Trophoblast cell (in vitro differentiated cells and primary cell): ENCODE measurements at regions not wholly inside any gene's neighbourhood (a gene's known extent, or its start where the extent isn't known, plus 50 kb on each side); places are given as distances from the start of the nearest gene placed in this dataset.

ENCODE experiments used
- DNase-seq, 2 donors: peaks; one replicate each; pipeline ENCODE4 v3.0.0-alpha.2; 2016
- H2AFZ ChIP-seq: 2 replicates; pipeline ENCODE4 v1.6.1; 2013; ENCODE audit warnings: low read length, moderate library complexity, mild to moderate bottlenecking; ENCODE audit not compliant: insufficient read depth, poor library complexity
- H2AK5ac ChIP-seq: 2 replicates; pipeline ENCODE4 v1.6.1; 2013; ENCODE audit warnings: mild to moderate bottlenecking, low read length
- H2BK120ac ChIP-seq: 2 replicates; pipeline ENCODE4 v1.6.1; 2013; ENCODE audit warnings: low read length, mild to moderate bottlenecking, moderate library complexity; ENCODE audit not compliant: insufficient read depth, poor library complexity
- H2BK12ac ChIP-seq: 2 replicates; pipeline ENCODE4 v1.6.1; 2013; ENCODE audit warnings: mild to moderate bottlenecking, low read length, moderate library complexity
- H2BK5ac ChIP-seq: 2 replicates; pipeline ENCODE4 v1.6.1; 2013; ENCODE audit warnings: low read length, low read depth, moderate library complexity, mild to moderate bottlenecking; ENCODE audit not compliant: poor library complexity
- H3K14ac ChIP-seq: 2 replicates; pipeline ENCODE4 v1.6.1; 2013; ENCODE audit warnings: mild to moderate bottlenecking, low read length
- H3K18ac ChIP-seq: 2 replicates; pipeline ENCODE4 v1.6.1; 2013; ENCODE audit warnings: mild to moderate bottlenecking, low read length
- H3K23ac ChIP-seq: 2 replicates; pipeline ENCODE4 v1.6.1; 2013; ENCODE audit warnings: low read length
- H3K27ac ChIP-seq: 2 replicates; pipeline ENCODE4 v1.5.1; 2013; ENCODE audit warnings: low read depth, mild to moderate bottlenecking, inconsistent platforms, low read length, moderate library complexity
- H3K27me3 ChIP-seq: 2 replicates; pipeline ENCODE4 v1.6.1; 2013; ENCODE audit warnings: inconsistent platforms, mild to moderate bottlenecking, low read length, moderate library complexity; ENCODE audit not compliant: insufficient read depth
- H3K36me3 ChIP-seq, 2 experiments: 1 replicate in 1 of 2; 2 replicates in 1 of 2; pipeline ENCODE4 v1.6.1; 2013; ENCODE audit warnings: low read length in 2 of 2, mild to moderate bottlenecking in 2 of 2, moderate library complexity in 1 of 2; ENCODE audit not compliant: insufficient read depth in 2 of 2, control insufficient read depth in 1 of 2
- H3K4ac ChIP-seq: 2 replicates; pipeline ENCODE4 v1.6.1; 2013; ENCODE audit warnings: low read depth, mild to moderate bottlenecking, low read length, moderate library complexity
- H3K4me1 ChIP-seq, 2 experiments: 1 replicate in 1 of 2; 2 replicates in 1 of 2; pipeline ENCODE4 v1.6.1; 2013; ENCODE audit warnings: low read length in 2 of 2, mild to moderate bottlenecking in 2 of 2, moderate library complexity in 1 of 2; ENCODE audit not compliant: insufficient read depth in 2 of 2, control insufficient read depth in 1 of 2
- H3K4me2 ChIP-seq: 2 replicates; pipeline ENCODE4 v1.6.1; 2013; ENCODE audit warnings: inconsistent platforms, mild to moderate bottlenecking, low read length, moderate library complexity
- H3K4me3 ChIP-seq: 2 replicates; pipeline ENCODE4 v1.5.1; 2013; ENCODE audit warnings: mild to moderate bottlenecking, low read depth, low read length, inconsistent platforms
- H3K79me1 ChIP-seq: one replicate; pipeline ENCODE4 v1.6.1; 2013; ENCODE audit warnings: low read length
- H3K79me2 ChIP-seq: 2 replicates; pipeline ENCODE4 v1.6.1; 2013; ENCODE audit warnings: low read length, mild to moderate bottlenecking; ENCODE audit not compliant: control insufficient read depth, insufficient read depth, poor library complexity
- H3K9ac ChIP-seq: 2 replicates; pipeline ENCODE4 v1.6.1; 2013; ENCODE audit warnings: mild to moderate bottlenecking, low read length
- H3K9me3 ChIP-seq: 2 replicates; pipeline ENCODE4 v1.6.1; 2013; ENCODE audit warnings: low read depth, mild to moderate bottlenecking, control low read depth, inconsistent platforms, low read length; ENCODE audit not compliant: insufficient read depth
- H4K12ac ChIP-seq: 2 replicates; pipeline ENCODE4 v1.6.1; 2013; ENCODE audit warnings: low read depth, mild to moderate bottlenecking, low read length, moderate library complexity
- H4K8ac ChIP-seq: 2 replicates; pipeline ENCODE4 v1.6.1; 2013; ENCODE audit warnings: low read depth, mild to moderate bottlenecking, low read length, moderate library complexity
- H4K91ac ChIP-seq: one replicate; pipeline ENCODE4 v1.6.1; 2013; ENCODE audit warnings: low read depth, mild to moderate bottlenecking, low read length, moderate library complexity
- WGBS: extraction: QIAGEN DNeasy Blood & Tissue Kit; methylation state at CpG from one replicate; pipeline ENCODE4 v1.1.7; 2013; ENCODE audit warnings: missing lambda C conversion rate; ENCODE audit not compliant: insufficient read length, insufficient coverage; ENCODE audit errors: extremely low coverage; 5-methylcytosine and 5-hydroxymethylcytosine counted together

GRCh38 chr5:40361378-40361777 lies 318.3 kb upstream of the PTGER4 start:
- Histone ChIP-seq H3K36me3 (no peaks in the 10 kb centered on the region), H3K4me3 (no peak overlapping the region), H3K79me2 (no peaks in the 10 kb centered on the region), H3K4me1 (no peaks in the 10 kb centered on the region), H3K27me3 (no peaks in the 10 kb centered on the region), H2AK5ac (no peak overlapping the region), H3K9ac (no peak overlapping the region), H3K27ac (no peak overlapping the region), H4K12ac (no peak overlapping the region), H3K4me2 (no peak overlapping the region), H2BK5ac (no peak overlapping the region), H3K9me3 (no peaks in the 10 kb centered on the region), H2BK120ac (no peak overlapping the region), H3K23ac (no peak overlapping the region), H3K14ac (no peak overlapping the region), H3K4ac (no peak overlapping the region), H3K79me1 (no peaks in the 10 kb centered on the region), H3K18ac (no peak overlapping the region), H2AFZ (no peak overlapping the region), H4K8ac (no peak overlapping the region), H4K91ac (no peak overlapping the region), H2BK12ac (no peak overlapping the region)
- DNase-seq = no peak
- no CpG with 5 or more reads among the region's 2 CpGs for WGBS

GRCh38 chr5:40360685-40361084 lies 319.0 kb upstream of the PTGER4 start:
- no peaks in the 10 kb centered on the region for H3K79me2 ChIP-seq
- H2BK12ac ChIP-seq = no peak overlapping the region
- H3K27ac ChIP-seq = no peak overlapping the region
- no peak overlapping the region for H3K4me3 ChIP-seq
- H3K14ac ChIP-seq = no peak overlapping the region
- H4K8ac ChIP-seq = no peak overlapping the region
- H2AFZ ChIP-seq = no peak overlapping the region
- no peak overlapping the region for H3K9ac ChIP-seq
- no peak overlapping the region for H3K23ac ChIP-seq
- H2AK5ac ChIP-seq = no peak overlapping the region
- H4K91ac ChIP-seq = no peak overlapping the region
- H3K18ac ChIP-seq = no peak overlapping the region
- no peaks in the 10 kb centered on the region for H3K9me3 ChIP-seq
- no CpG with 5 or more reads among the region's 2 CpGs for WGBS
- no peaks in the 10 kb centered on the region for H3K79me1 ChIP-seq
- no peak overlapping the region for H2BK5ac ChIP-seq
- H4K12ac ChIP-seq = no peak overlapping the region
- H3K27me3 ChIP-seq = no peaks in the 10 kb centered on the region
- no peaks in the 10 kb centered on the region for H3K36me3 ChIP-seq
- H3K4me1 ChIP-seq = no peaks in the 10 kb centered on the region
- no peak for DNase-seq
- H3K4ac ChIP-seq = no peak overlapping the region
- no peak overlapping the region for H3K4me2 ChIP-seq
- H2BK120ac ChIP-seq = no peak overlapping the region

- Histone ChIP-seq H3K79me1 (no peaks in the 10 kb centered on the region), H3K4me3 (no peak overlapping the region), H3K9me3 (no peaks in the 10 kb centered on the region), H2AFZ (no peak overlapping the region), H3K9ac (no peak overlapping the region), H4K8ac (no peak overlapping the region), H3K79me2 (no peaks in the 10 kb centered on the region), H3K18ac (no peak overlapping the region), H3K23ac (no peak overlapping the region), H3K27me3 (no peaks in the 10 kb centered on the region), H2BK5ac (no peak overlapping the region), H3K36me3 (no peaks in the 10 kb centered on the region), H4K12ac (no peak overlapping the region), H3K4ac (no peak overlapping the region), H3K14ac (no peak overlapping the region), H4K91ac (no peak overlapping the region), H2BK120ac (no peak overlapping the region), H3K27ac (no peak overlapping the region), H2AK5ac (no peak overlapping the region), H2BK12ac (no peak overlapping the region), H3K4me2 (no peak overlapping the region), H3K4me1 (no peaks in the 10 kb centered on the region)
- no peak for DNase-seq
- no CpG with 5 or more reads among the region's 2 CpGs for WGBS
Measured at GRCh38 chr5:40359832-40360231, 319.9 kb upstream of the PTGER4 start.

- no CpG with 5 or more reads among the region's 1 CpG for WGBS
- Histone ChIP-seq H4K91ac (no peak overlapping the region), H3K79me2 (no peaks in the 10 kb centered on the region), H2AK5ac (no peak overlapping the region), H2AFZ (no peak overlapping the region), H3K14ac (no peak overlapping the region), H3K27me3 (no peaks in the 10 kb centered on the region), H3K79me1 (no peaks in the 10 kb centered on the region), H3K4ac (no peak overlapping the region), H3K4me1 (no peaks in the 10 kb centered on the region), H3K4me2 (no peak overlapping the region), H3K23ac (no peak overlapping the region), H4K12ac (no peak overlapping the region), H3K36me3 (no peaks in the 10 kb centered on the region), H3K9ac (no peak overlapping the region), H3K18ac (no peak overlapping the region), H3K4me3 (no peak overlapping the region), H2BK5ac (no peak overlapping the region), H4K8ac (no peak overlapping the region), H2BK120ac (no peak overlapping the region), H3K9me3 (no peaks in the 10 kb centered on the region), H3K27ac (no peak overlapping the region), H2BK12ac (no peak overlapping the region)
- DNase-seq = no peak
Measured at GRCh38 chr5:40359093-40359492, 320.6 kb upstream of the PTGER4 start.
